GM21717 (cell line): ENCODE measurements at regions not wholly inside any gene's neighbourhood (a gene's known extent, or its start where the extent isn't known, plus 50 kb on each side); places are given as distances from the start of the nearest gene placed in this dataset.

Experiments used
- ATAC-seq: cut with Tn5 transposase; IDR thresholded peaks from one replicate; pipeline ENCODE4 v1.9.1; 2021; ENCODE audit warnings: mild to moderate bottlenecking, moderate library complexity; ENCODE audit not compliant: unreplicated experiment

GRCh38 chr1:83596331-83596730 is 402.6 kb downstream of the TTLL7 start:
- no peak for ATAC-seq

- ATAC-seq: no peak
Observed at GRCh38 chr1:83593073-83593472, 405.9 kb downstream of the TTLL7 start.

GRCh38 chr1:83588140-83588539 is 410.8 kb downstream of the TTLL7 start:
- ATAC-seq: no peak

GRCh38 chr1:83583351-83584014 is 415.4 kb downstream of the TTLL7 start:
- ATAC-seq: no peak

GRCh38 chr1:83581747-83582146 is 417.2 kb downstream of the TTLL7 start:
- ATAC-seq: no peak

- no peak for ATAC-seq
Observed at GRCh38 chr1:83574791-83575190, 424.1 kb downstream of the TTLL7 start.

- no peak for ATAC-seq
Observed at GRCh38 chr1:83573776-83574175, 425.2 kb downstream of the TTLL7 start.

- ATAC-seq: no peak
Observed at GRCh38 chr1:83571536-83571935, 427.4 kb downstream of the TTLL7 start.

- no peak for ATAC-seq
Observed at GRCh38 chr1:83561346-83561745, 437.6 kb downstream of the TTLL7 start.

- no peak for ATAC-seq
Observed at GRCh38 chr1:83559129-83559840, 439.6 kb downstream of the TTLL7 start.

GRCh38 chr1:83555871-83556270 is 443.1 kb downstream of the TTLL7 start:
- no peak for ATAC-seq

GRCh38 chr1:83554174-83554573 is 444.8 kb downstream of the TTLL7 start:
- no peak for ATAC-seq

GRCh38 chr1:83552820-83553219 is 446.1 kb downstream of the TTLL7 start:
- no peak for ATAC-seq

- no peak for ATAC-seq
Observed at GRCh38 chr1:83548311-83548710, 450.6 kb downstream of the TTLL7 start.

GRCh38 chr1:83547901-83548300 is 451.0 kb downstream of the TTLL7 start:
- no peak for ATAC-seq

- no peak for ATAC-seq
Observed at GRCh38 chr1:83546874-83547273, 452.1 kb downstream of the TTLL7 start.

- ATAC-seq: no peak
Observed at GRCh38 chr1:83545066-83545862, 453.7 kb downstream of the TTLL7 start.

- ATAC-seq: no peak
Observed at GRCh38 chr1:83543222-83543973, 455.5 kb downstream of the TTLL7 start.

GRCh38 chr1:83531521-83532309 is 467.2 kb downstream of the TTLL7 start:
- no peak for ATAC-seq

GRCh38 chr1:83530506-83530905 is 468.4 kb downstream of the TTLL7 start:
- no peak for ATAC-seq
